Activated naive CD4-positive, alpha-beta T cell treated with anti-CD3 and anti-CD28 coated beads for 36 hours (primary cell): ENCODE measurements at regions not wholly inside any gene's neighbourhood (a gene's known extent, or its start where the extent isn't known, plus 50 kb on each side); places are given as distances from the start of the nearest gene placed in this dataset.
A peak's percentile ranks its signal among the peaks of the same experiment; 100 is the strongest.
"Not testable (repeated sequence)": the region's sequence is repeated elsewhere in the genome, so short reads cannot be mapped to it uniquely, and the experiment has no call there.

Experiments
- CTCF ChIA-PET: fragments of 350-600 bp; sonication (Branson Sonifier 250); formaldehyde crosslinking; loops from one replicate; lab custom pipeline; 2021; ENCODE audit warnings: antibody characterized with exemption; lab: Charles Lee
- DNase-seq: peaks from one replicate; pipeline ENCODE4 v3.0.0-alpha.2; 2020
- H3K27ac Mint-ChIP-seq: one replicate; pipeline ENCODE4 v1.8.0; 2021; ENCODE audit warnings: mild to moderate bottlenecking, mixed read lengths
- H3K27me3 Mint-ChIP-seq: one replicate; pipeline ENCODE4 v1.8.0; 2021; ENCODE audit warnings: low read depth, mixed read lengths
- H3K36me3 Mint-ChIP-seq: one replicate; pipeline ENCODE4 v1.8.0; 2021; ENCODE audit warnings: low read depth, mixed read lengths
- H3K4me1 Mint-ChIP-seq: one replicate; pipeline ENCODE4 v1.8.0; 2021; ENCODE audit warnings: low read depth, mixed read lengths
- H3K4me3 Mint-ChIP-seq: one replicate; pipeline ENCODE4 v1.8.0; 2021; ENCODE audit warnings: mild to moderate bottlenecking, moderate library complexity, mixed read lengths
- H3K9me3 Mint-ChIP-seq: one replicate; pipeline ENCODE4 v1.8.0; 2021; ENCODE audit warnings: mixed read lengths
- intact Hi-C: fragments of 100-400 bp; cut with micrococcal nuclease; formaldehyde crosslinking; loops from one replicate; pipeline ENCODE4 v1.15.1; 2023

- Mint-ChIP-seq H3K9me3 (no peaks in the 10 kb centered on the region), H3K27me3 (no peaks in the 10 kb centered on the region), H3K27ac (no peak overlapping the region), H3K36me3 (peaks cover 2% of the 10 kb centered on the region), H3K4me1 (peaks cover 49% of the 10 kb centered on the region), H3K4me3 (no peak overlapping the region)
- intact Hi-C loops, result loop anchor here (2.0 to 10.0 kb wide), 2 partner anchors 89 to 841 kb away; partner anchors contain the start of genes MBLAC2 and POLR3G
- DNase-seq, result no peak
- CTCF ChIA-PET, result interaction anchor here (0.7 to 1.2 kb wide), 2 partner anchors 13 to 46 kb away, joined by 4 read pairs; no protein-coding TSS in a partner anchor
Measured at GRCh38 chr5:91315701-91316100, 67.4 kb downstream of the ARRDC3 start.

- CTCF ChIA-PET, result interaction anchor here (0.7 to 4.1 kb wide), 5 partner anchors 67 to 452 kb away, joined by 3 to 22 read pairs (median 5); partner anchors contain the start of gene ARRDC3
- no peaks in the 10 kb centered on the region for H3K9me3 Mint-ChIP-seq
- no peaks in the 10 kb centered on the region for H3K27me3 Mint-ChIP-seq
- peaks cover 50% of the 10 kb centered on the region for H3K4me1 Mint-ChIP-seq
- H3K4me3 Mint-ChIP-seq, result peak overlapping the region; percentile 45
- H3K36me3 Mint-ChIP-seq, result peaks cover 2% of the 10 kb centered on the region
- peak; percentile 94 for DNase-seq
- H3K27ac Mint-ChIP-seq, result peak overlapping the region; percentile 76
- intact Hi-C loops, result loop anchor here (1.0 to 10.0 kb wide), 12 partner anchors 18 to 907 kb away; partner anchors contain the start of genes CETN3, MBLAC2 and POLR3G
Measured at GRCh38 chr5:91313757-91314673, 69.1 kb downstream of the ARRDC3 start.

GRCh38 chr5:91312698-91313097 lies 70.4 kb downstream of the ARRDC3 start:
- Mint-ChIP-seq H3K27me3 (no peaks in the 10 kb centered on the region), H3K9me3 (no peaks in the 10 kb centered on the region), H3K4me3 (peak overlapping the region; percentile 24), H3K27ac (peak overlapping the region; percentile 56), H3K36me3 (peaks cover 2% of the 10 kb centered on the region), H3K4me1 (peaks cover 50% of the 10 kb centered on the region)
- no peak for DNase-seq
- intact Hi-C loops, result loop anchor here (5.0 to 10.0 kb wide), 2 partner anchors 838 to 905 kb away; partner anchors contain the start of genes CETN3, MBLAC2 and POLR3G
- CTCF ChIA-PET, result interaction anchor here (0.9 to 4.1 kb wide), 4 partner anchors 10 to 71 kb away, joined by 3 to 22 read pairs (median 4); partner anchors contain the start of gene ARRDC3

GRCh38 chr5:91311697-91312501 lies 71.2 kb downstream of the ARRDC3 start:
- peak overlapping the region; percentile 68 for H3K27ac Mint-ChIP-seq
- CTCF ChIA-PET, result interaction anchor here (0.7 to 4.1 kb wide), 10 partner anchors 9 to 107 kb away, joined by 3 to 22 read pairs (median 4); partner anchors contain the start of gene ARRDC3
- H3K9me3 Mint-ChIP-seq, result no peaks in the 10 kb centered on the region
- intact Hi-C loops, result loop anchor here (5.0 to 10.0 kb wide), 2 partner anchors 837 to 905 kb away; partner anchors contain the start of genes CETN3, MBLAC2 and POLR3G
- H3K36me3 Mint-ChIP-seq, result peaks cover 4% of the 10 kb centered on the region
- peak; percentile 75 for DNase-seq
- H3K4me3 Mint-ChIP-seq, result peak overlapping the region; percentile 48
- H3K27me3 Mint-ChIP-seq, result no peaks in the 10 kb centered on the region
- peaks cover 52% of the 10 kb centered on the region for H3K4me1 Mint-ChIP-seq

- H3K4me1 Mint-ChIP-seq, result peaks cover 53% of the 10 kb centered on the region
- no peaks in the 10 kb centered on the region for H3K9me3 Mint-ChIP-seq
- peaks cover 4% of the 10 kb centered on the region for H3K36me3 Mint-ChIP-seq
- DNase-seq, result no peak
- H3K27me3 Mint-ChIP-seq, result no peaks in the 10 kb centered on the region
- peak overlapping the region; percentile 19 for H3K4me3 Mint-ChIP-seq
- CTCF ChIA-PET, result interaction anchor here (0.6 to 4.1 kb wide), 9 partner anchors 14 to 108 kb away, joined by 3 to 22 read pairs (median 4); partner anchors contain the start of gene ARRDC3
- H3K27ac Mint-ChIP-seq, result peak overlapping the region; percentile 68
- intact Hi-C loops, result loop anchor here (5.0 to 10.0 kb wide), 2 partner anchors 836 to 904 kb away; partner anchors contain the start of genes CETN3, MBLAC2 and POLR3G
Measured at GRCh38 chr5:91311168-91311696, 71.9 kb downstream of the ARRDC3 start.

GRCh38 chr5:91308157-91308556 lies 75.0 kb downstream of the ARRDC3 start:
- H3K9me3 Mint-ChIP-seq, H3K27ac Mint-ChIP-seq, H3K4me3 Mint-ChIP-seq, intact Hi-C loops, DNase-seq, H3K27me3 Mint-ChIP-seq, CTCF ChIA-PET, H3K36me3 Mint-ChIP-seq: not testable (repeated sequence)
- H3K4me1 Mint-ChIP-seq, result peaks cover 33% of the 10 kb centered on the region

GRCh38 chr5:91307048-91307447 lies 76.1 kb downstream of the ARRDC3 start:
- H3K27ac Mint-ChIP-seq, result no peak overlapping the region
- H3K9me3 Mint-ChIP-seq, result no peaks in the 10 kb centered on the region
- CTCF ChIA-PET, result interaction anchor here (1.7 kb wide), 1 partner anchor 78 kb away, joined by 4 read pairs; no protein-coding TSS in a partner anchor

GRCh38 chr5:91306497-91306896 lies 76.6 kb downstream of the ARRDC3 start:
- intact Hi-C loops, result no loop called here
- peaks cover 4% of the 10 kb centered on the region for H3K36me3 Mint-ChIP-seq
- H3K4me3 Mint-ChIP-seq, result no peak overlapping the region
- H3K4me1 Mint-ChIP-seq, result peaks cover 17% of the 10 kb centered on the region
- DNase-seq, result no peak
- H3K27me3 Mint-ChIP-seq, result no peaks in the 10 kb centered on the region
- no peak overlapping the region for H3K27ac Mint-ChIP-seq
- CTCF ChIA-PET, result interaction anchor here (0.5 to 1.7 kb wide), 2 partner anchors 78 to 104 kb away, joined by 4 read pairs; no protein-coding TSS in a partner anchor
- no peaks in the 10 kb centered on the region for H3K9me3 Mint-ChIP-seq

More at GRCh38 chr5:91307048-91307447, 76.1 kb downstream of the ARRDC3 start:
- peaks cover 4% of the 10 kb centered on the region for H3K36me3 Mint-ChIP-seq
- H3K4me3 Mint-ChIP-seq, result no peak overlapping the region
- H3K4me1 Mint-ChIP-seq, result peaks cover 22% of the 10 kb centered on the region
- H3K27me3 Mint-ChIP-seq, result no peaks in the 10 kb centered on the region
- DNase-seq, result no peak
- intact Hi-C loops, result no loop called here

- H3K4me3 Mint-ChIP-seq, result no peak overlapping the region
- H3K27me3 Mint-ChIP-seq, result no peaks in the 10 kb centered on the region
- CTCF ChIA-PET, result interaction anchor here (0.6 to 1.7 kb wide), 2 partner anchors 25 to 79 kb away, joined by 4 read pairs; no protein-coding TSS in a partner anchor
- H3K36me3 Mint-ChIP-seq, result peaks cover 2% of the 10 kb centered on the region
- H3K4me1 Mint-ChIP-seq, result peaks cover 8% of the 10 kb centered on the region
- H3K9me3 Mint-ChIP-seq, result no peaks in the 10 kb centered on the region
- H3K27ac Mint-ChIP-seq, result no peak overlapping the region
- intact Hi-C loops, result no loop called here
- DNase-seq, result no peak
Measured at GRCh38 chr5:91305640-91306039, 77.5 kb downstream of the ARRDC3 start.

- H3K27ac Mint-ChIP-seq, H3K27me3 Mint-ChIP-seq, intact Hi-C loops, H3K4me3 Mint-ChIP-seq, DNase-seq, CTCF ChIA-PET, H3K4me1 Mint-ChIP-seq, H3K9me3 Mint-ChIP-seq, H3K36me3 Mint-ChIP-seq: not testable (repeated sequence)
Measured at GRCh38 chr5:91304015-91304414, 79.1 kb downstream of the ARRDC3 start.

GRCh38 chr5:91302958-91303357 lies 80.2 kb downstream of the ARRDC3 start:
- Mint-ChIP-seq H3K27ac (no peak overlapping the region), H3K27me3 (no peaks in the 10 kb centered on the region), H3K9me3 (no peaks in the 10 kb centered on the region), H3K4me3 (no peak overlapping the region), H3K36me3 (peaks cover 2% of the 10 kb centered on the region), H3K4me1 (peaks cover 3% of the 10 kb centered on the region)
- intact Hi-C loops, result no loop called here
- DNase-seq, result no peak
- CTCF ChIA-PET, result interaction anchor here (1.0 kb wide), 2 partner anchors 10 to 13 kb away, joined by 3 to 4 read pairs; no protein-coding TSS in a partner anchor
